Mesenchymal stem cell (in vitro differentiated cells and primary cell): ENCODE measurements at regions not wholly inside any gene's neighbourhood (a gene's known extent, or its start where the extent isn't known, plus 50 kb on each side); places are given as distances from the start of the nearest gene placed in this dataset.

ENCODE experiments used
- DNase-seq: peaks from one replicate; pipeline ENCODE4 v3.0.0-alpha.2; 2013
- H2AFZ ChIP-seq: one replicate; pipeline ENCODE4 v1.6.1; 2013; ENCODE audit warnings: low read depth, mild to moderate bottlenecking, control low read depth, inconsistent platforms, low read length, moderate library complexity
- H2AK5ac ChIP-seq: 2 replicates; pipeline ENCODE4 v1.6.1; 2013; ENCODE audit warnings: low read length, moderate library complexity, mild to moderate bottlenecking, inconsistent platforms; ENCODE audit not compliant: severe bottlenecking
- H2BK120ac ChIP-seq: one replicate; pipeline ENCODE4 v1.6.1; 2013; ENCODE audit warnings: low read depth, mild to moderate bottlenecking, inconsistent platforms, low read length, moderate library complexity
- H2BK12ac ChIP-seq, 2 experiments: one replicate each; pipeline ENCODE4 v1.6.1; 2013; ENCODE audit warnings: inconsistent platforms in 2 of 2, low read length in 2 of 2, mild to moderate bottlenecking in 2 of 2, moderate library complexity in 2 of 2, control low read depth in 1 of 2
- H2BK15ac ChIP-seq: one replicate; pipeline ENCODE4 v1.6.1; 2013; ENCODE audit warnings: mild to moderate bottlenecking, low read depth, inconsistent platforms; ENCODE audit not compliant: poor library complexity, severe bottlenecking
- H2BK5ac ChIP-seq: 2 replicates; pipeline ENCODE4 v1.6.1; 2013; ENCODE audit warnings: low read depth, mild to moderate bottlenecking, low read length, control low read depth, inconsistent platforms; ENCODE audit not compliant: poor library complexity, severe bottlenecking
- H3K14ac ChIP-seq, 2 experiments: one replicate each; pipeline ENCODE4 v1.6.1; 2013; ENCODE audit warnings: inconsistent platforms in 2 of 2, low read length in 2 of 2, control low read depth in 1 of 2, mild to moderate bottlenecking in 1 of 2, moderate library complexity in 1 of 2
- H3K18ac ChIP-seq, 2 experiments: one replicate each; pipeline ENCODE4 v1.6.1; 2013; ENCODE audit warnings: inconsistent platforms in 2 of 2, low read length in 2 of 2, control low read depth in 1 of 2, low read depth in 1 of 2, mild to moderate bottlenecking in 1 of 2
- H3K23ac ChIP-seq, 2 experiments: one replicate each; pipeline ENCODE4 v1.6.1; 2013; ENCODE audit warnings: inconsistent platforms in 2 of 2, low read length in 2 of 2, mild to moderate bottlenecking in 2 of 2, moderate library complexity in 2 of 2, control low read depth in 1 of 2
- H3K27ac ChIP-seq: 2 replicates; pipeline ENCODE4 v1.5.1; 2013; ENCODE audit warnings: mild to moderate bottlenecking, moderate library complexity, low read length, control low read depth, inconsistent platforms; ENCODE audit not compliant: poor library complexity, severe bottlenecking
- H3K27me3 ChIP-seq, 2 experiments: 2 replicates each; pipeline versions ENCODE4 v1.6.1 to v1.7.0; 2013; ENCODE audit warnings: low read length in 2 of 2, mild to moderate bottlenecking in 2 of 2, moderate library complexity in 2 of 2, control low read depth in 1 of 2, inconsistent platforms in 1 of 2; ENCODE audit not compliant: control insufficient read depth in 1 of 2, insufficient read depth in 1 of 2
- H3K36me3 ChIP-seq, 2 experiments: 2 replicates each; pipeline versions ENCODE4 v1.6.1 to v1.7.0; 2013; ENCODE audit warnings: low read length in 2 of 2, control low read depth in 1 of 2, inconsistent platforms in 1 of 2, low read depth in 1 of 2, mild to moderate bottlenecking in 1 of 2; ENCODE audit not compliant: insufficient read depth in 2 of 2, control insufficient read depth in 1 of 2
- H3K4ac ChIP-seq, 2 experiments: one replicate each; pipeline ENCODE4 v1.6.1; 2013; ENCODE audit warnings: inconsistent platforms in 2 of 2, low read length in 2 of 2, mild to moderate bottlenecking in 2 of 2, moderate library complexity in 2 of 2, control low read depth in 1 of 2, low read depth in 1 of 2
- H3K4me1 ChIP-seq: 2 replicates; pipeline ENCODE4 v1.6.1; 2013; ENCODE audit warnings: low read depth, low read length, control low read depth; ENCODE audit not compliant: control insufficient read depth, insufficient read depth
- H3K4me2 ChIP-seq: 2 replicates; pipeline ENCODE4 v1.6.1; 2013; ENCODE audit warnings: low read length, mild to moderate bottlenecking, inconsistent platforms; ENCODE audit not compliant: poor library complexity, severe bottlenecking
- H3K4me3 ChIP-seq, 2 experiments: 2 replicates each; pipeline versions ENCODE4 v1.5.1 to v1.7.0; 2013; ENCODE audit warnings: low read length in 2 of 2, mild to moderate bottlenecking in 2 of 2, control low read depth in 1 of 2, low read depth in 1 of 2; ENCODE audit not compliant: insufficient read depth in 1 of 2
- H3K79me1 ChIP-seq: replicated peaks from 2 replicates; pipeline ENCODE4 v1.6.1; 2013; ENCODE audit warnings: mild to moderate bottlenecking, control low read depth, low read length, inconsistent platforms; ENCODE audit not compliant: poor library complexity, severe bottlenecking
- H3K9ac ChIP-seq: 2 replicates; pipeline ENCODE4 v1.7.0; 2013; ENCODE audit warnings: mild to moderate bottlenecking, low read length, moderate library complexity
- H3K9me3 ChIP-seq: 2 replicates; pipeline ENCODE4 v1.7.0; 2013; ENCODE audit warnings: mild to moderate bottlenecking, low read length; ENCODE audit not compliant: control insufficient read depth
- H4K8ac ChIP-seq: one replicate; pipeline ENCODE4 v1.6.1; 2013; ENCODE audit warnings: inconsistent platforms, mild to moderate bottlenecking, low read length, moderate library complexity
- H4K91ac ChIP-seq: one replicate; pipeline ENCODE4 v1.6.1; 2013; ENCODE audit warnings: mild to moderate bottlenecking, low read length, inconsistent platforms
- WGBS: methylation state at CpG from one replicate; pipeline ENCODE4 v1.1.7; 2013; ENCODE audit warnings: mixed read lengths; 5-methylcytosine and 5-hydroxymethylcytosine counted together

- H3K4me2 ChIP-seq = no peak overlapping the region
- no peak for DNase-seq
- H2BK120ac ChIP-seq = no peak overlapping the region
- no peak overlapping the region for H3K23ac ChIP-seq
- H4K91ac ChIP-seq = no peak overlapping the region
- no peak overlapping the region for H3K27ac ChIP-seq
- H2AK5ac ChIP-seq = no peak overlapping the region
- 95% methylated on average over 1 of the region's 1 CpG for WGBS
- H3K4me1 ChIP-seq = peaks cover 1% of the 10 kb centered on the region
- H3K14ac ChIP-seq = no peak overlapping the region
- no peak overlapping the region for H2BK15ac ChIP-seq
- no peaks in the 10 kb centered on the region for H3K36me3 ChIP-seq
- H3K4me3 ChIP-seq = no peak overlapping the region
- H2BK5ac ChIP-seq = no peak overlapping the region
- H3K4ac ChIP-seq = no peak overlapping the region
- no peak overlapping the region for H3K9ac ChIP-seq
- no peak overlapping the region for H2AFZ ChIP-seq
- peaks cover 47 to 73% of the 10 kb centered on the region in 2 experiments for H3K27me3 ChIP-seq
- no peak overlapping the region for H4K8ac ChIP-seq
- H2BK12ac ChIP-seq = no peak overlapping the region
- no peaks in the 10 kb centered on the region for H3K9me3 ChIP-seq
- H3K18ac ChIP-seq = no peak overlapping the region
- no peaks in the 10 kb centered on the region for H3K79me1 ChIP-seq
These were observed 193.2 kb upstream of the TNRC6C start for GRCh38 chr17:77765292-77765691.

DNA sequence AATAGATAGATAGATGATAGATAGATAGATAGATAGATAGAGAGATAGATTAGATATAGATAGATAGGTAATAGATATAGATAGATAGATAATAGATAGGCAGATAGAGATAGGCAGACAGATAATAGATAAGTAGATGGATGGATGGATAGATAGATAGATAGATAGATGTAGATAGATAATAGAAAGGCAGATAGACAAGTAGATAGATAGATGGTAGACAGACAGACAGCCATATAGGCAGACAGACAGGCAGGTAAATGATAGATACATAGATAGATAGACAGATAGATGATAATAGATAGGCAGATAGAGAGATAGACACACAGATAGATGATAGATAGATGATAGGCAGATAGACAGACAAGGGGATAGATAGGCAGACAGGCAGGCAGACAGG, 191.4 kb upstream of the TNRC6C start:
- Histone ChIP-seq H3K36me3 (no peaks in the 10 kb centered on the region), H2BK120ac (no peak overlapping the region), H2BK15ac (no peak overlapping the region), H4K91ac (no peak overlapping the region), H3K4me2 (no peak overlapping the region), H3K4me1 (peaks cover 9% of the 10 kb centered on the region), H3K27me3 (peaks cover 47 to 72% of the 10 kb centered on the region in 2 experiments), H3K79me1 (no peaks in the 10 kb centered on the region), H2BK12ac (no peak overlapping the region), H3K14ac (no peak overlapping the region), H2AK5ac (no peak overlapping the region), H3K18ac (no peak overlapping the region), H2AFZ (no peak overlapping the region), H3K9me3 (no peaks in the 10 kb centered on the region), H3K27ac (no peak overlapping the region), H3K23ac (no peak overlapping the region), H4K8ac (no peak overlapping the region), H3K9ac (no peak overlapping the region), H2BK5ac (no peak overlapping the region), H3K4ac (no peak overlapping the region), H3K4me3 (no peak overlapping the region)
- no peak for DNase-seq

GRCh38 chr17:77768248-77768852, 190.2 kb upstream of the TNRC6C start:
- H3K14ac ChIP-seq = no peak overlapping the region
- H2AK5ac ChIP-seq = no peak overlapping the region
- no peak overlapping the region for H3K4me3 ChIP-seq
- no peaks in the 10 kb centered on the region for H3K36me3 ChIP-seq
- no peak overlapping the region for H3K18ac ChIP-seq
- H3K9me3 ChIP-seq = no peaks in the 10 kb centered on the region
- no peaks in the 10 kb centered on the region for H3K79me1 ChIP-seq
- no peak overlapping the region for H2BK12ac ChIP-seq
- H3K27me3 ChIP-seq = peaks cover 43 to 67% of the 10 kb centered on the region in 2 experiments
- no peak overlapping the region for H4K91ac ChIP-seq
- H3K4ac ChIP-seq = no peak overlapping the region
- H2BK15ac ChIP-seq = no peak overlapping the region
- no peak overlapping the region for H3K27ac ChIP-seq
- DNase-seq = no peak
- H3K4me1 ChIP-seq = peaks cover 15% of the 10 kb centered on the region
- H3K9ac ChIP-seq = peak overlapping the region; percentile 24
- no peak overlapping the region for H2BK5ac ChIP-seq
- no peak overlapping the region for H3K23ac ChIP-seq
- no peak overlapping the region for H4K8ac ChIP-seq
- WGBS = 80% methylated on average over 14 of the region's 14 CpGs
- no peak overlapping the region for H2BK120ac ChIP-seq
- no peak overlapping the region for H2AFZ ChIP-seq
- H3K4me2 ChIP-seq = no peak overlapping the region

DNA sequence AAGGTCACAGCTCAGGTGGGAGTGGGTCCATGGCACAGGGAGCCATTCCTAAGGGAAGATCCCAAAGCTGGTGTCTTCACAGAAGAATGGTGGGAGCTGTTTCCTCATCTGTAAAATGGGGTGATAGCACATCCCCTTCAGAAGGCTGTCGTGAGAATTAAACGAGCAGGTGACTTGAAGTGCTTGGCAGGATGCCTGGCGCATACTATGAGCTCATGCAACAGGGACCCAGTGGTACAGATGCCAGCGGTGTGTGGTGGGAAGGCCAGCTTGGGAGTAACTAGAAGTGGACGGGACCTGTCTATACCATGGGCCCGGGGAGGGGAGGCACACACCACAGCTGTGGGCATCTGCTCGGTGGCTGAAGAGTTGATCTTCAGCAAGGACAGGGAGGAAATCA, 189.3 kb upstream of the TNRC6C start:
- 88% methylated on average over 7 of the region's 7 CpGs for WGBS
- Histone ChIP-seq H3K18ac (no peak overlapping the region), H3K79me1 (no peaks in the 10 kb centered on the region), H4K91ac (no peak overlapping the region), H2AFZ (no peak overlapping the region), H2AK5ac (no peak overlapping the region), H3K9ac (no peak overlapping the region), H3K27ac (no peak overlapping the region), H2BK15ac (no peak overlapping the region), H3K23ac (no peak overlapping the region), H4K8ac (no peak overlapping the region), H2BK12ac (no peak overlapping the region), H3K14ac (no peak overlapping the region), H3K4me1 (peaks cover 15% of the 10 kb centered on the region), H3K4ac (no peak overlapping the region), H3K36me3 (no peaks in the 10 kb centered on the region), H3K27me3 (peaks cover 35 to 59% of the 10 kb centered on the region in 2 experiments), H3K4me2 (no peak overlapping the region), H2BK120ac (no peak overlapping the region), H3K9me3 (no peaks in the 10 kb centered on the region), H3K4me3 (no peak overlapping the region), H2BK5ac (no peak overlapping the region)
- DNase-seq = no peak
